ENCODE measurements at regions not wholly inside any gene's neighbourhood (a gene's known extent, or its start where the extent isn't known, plus 50 kb on each side); places are given as distances from the start of the nearest gene placed in this dataset.
"Not testable (repeated sequence)": the region's sequence is repeated elsewhere in the genome, so short reads cannot be mapped to it uniquely, and the experiment has no call there.

DNA sequence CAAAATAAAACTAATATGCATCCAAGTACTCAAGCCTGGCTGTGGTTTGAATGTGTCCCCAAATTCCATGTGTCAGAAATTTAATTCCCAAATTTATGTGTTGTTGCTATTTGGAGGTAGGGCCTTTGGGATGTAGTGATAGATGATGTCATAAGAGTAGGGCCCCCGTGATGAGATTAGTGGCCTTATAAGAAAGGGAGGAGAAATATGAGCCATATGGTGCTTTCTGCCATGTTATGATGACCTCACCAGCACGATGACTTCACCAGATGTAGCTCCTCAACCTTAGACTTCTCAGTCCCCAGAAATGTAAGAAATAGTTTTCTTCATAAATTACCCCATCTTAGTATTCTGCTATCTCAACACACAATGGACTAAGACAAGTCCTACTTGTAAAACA lies 2264.0 kb downstream of the ARAP2 start:
- Histone ChIP-seq H3K27me3 (ENCODE audit: control insufficient read depth, insufficient read depth, low read length) (no peaks in the 10 kb centered on the region), H3K36me3 (ENCODE audit: control insufficient read depth, insufficient read depth, low read length) (no peaks in the 10 kb centered on the region), H3K4me3 (ENCODE audit: low read depth, low read length) (no peak overlapping the region)
- no peak for DNase-seq (ENCODE audit: low read depth)
- TF ChIP-seq, protein P1, sequence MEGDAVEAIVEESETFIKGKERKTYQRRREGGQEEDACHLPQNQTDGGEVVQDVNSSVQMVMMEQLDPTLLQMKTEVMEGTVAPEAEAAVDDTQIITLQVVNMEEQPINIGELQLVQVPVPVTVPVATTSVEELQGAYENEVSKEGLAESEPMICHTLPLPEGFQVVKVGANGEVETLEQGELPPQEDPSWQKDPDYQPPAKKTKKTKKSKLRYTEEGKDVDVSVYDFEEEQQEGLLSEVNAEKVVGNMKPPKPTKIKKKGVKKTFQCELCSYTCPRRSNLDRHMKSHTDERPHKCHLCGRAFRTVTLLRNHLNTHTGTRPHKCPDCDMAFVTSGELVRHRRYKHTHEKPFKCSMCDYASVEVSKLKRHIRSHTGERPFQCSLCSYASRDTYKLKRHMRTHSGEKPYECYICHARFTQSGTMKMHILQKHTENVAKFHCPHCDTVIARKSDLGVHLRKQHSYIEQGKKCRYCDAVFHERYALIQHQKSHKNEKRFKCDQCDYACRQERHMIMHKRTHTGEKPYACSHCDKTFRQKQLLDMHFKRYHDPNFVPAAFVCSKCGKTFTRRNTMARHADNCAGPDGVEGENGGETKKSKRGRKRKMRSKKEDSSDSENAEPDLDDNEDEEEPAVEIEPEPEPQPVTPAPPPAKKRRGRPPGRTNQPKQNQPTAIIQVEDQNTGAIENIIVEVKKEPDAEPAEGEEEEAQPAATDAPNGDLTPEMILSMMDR (IDR thresholded peaks at IDR 0.05; ENCODE audit: insufficient read depth, low read length, poor library complexity, severe bottlenecking) = no peak

DNA sequence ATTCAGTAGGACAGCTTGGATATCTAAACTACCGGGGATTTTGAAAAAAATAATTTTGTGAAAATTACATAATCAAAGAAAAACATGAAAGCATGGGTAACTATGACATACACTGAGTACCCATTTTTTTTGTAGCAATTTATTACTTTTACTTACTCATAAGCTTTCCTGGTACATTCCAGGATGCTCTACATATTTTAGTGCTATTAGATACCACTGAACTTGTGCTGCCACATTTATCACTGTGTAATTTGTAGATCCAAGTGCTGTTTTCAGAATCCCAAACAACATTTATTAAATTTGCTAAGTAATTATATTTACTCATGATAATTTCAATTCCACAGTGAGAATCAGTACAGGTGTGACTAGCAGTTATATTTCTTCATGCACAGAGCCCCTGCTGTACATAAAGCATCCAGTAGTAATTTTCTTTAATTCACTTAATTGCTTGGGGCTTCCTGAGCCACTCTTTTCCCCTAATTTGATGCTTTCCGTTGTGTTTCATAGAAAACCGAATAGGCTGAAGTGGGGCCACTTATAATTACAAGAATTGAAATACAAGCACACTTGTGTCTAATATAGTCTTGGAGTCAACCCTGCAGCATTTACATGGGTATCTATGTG lies 2254.4 kb downstream of the ARAP2 start:
- DNase-seq (ENCODE audit: low read depth) = no peak
- Histone ChIP-seq H3K36me3 (ENCODE audit: control insufficient read depth, insufficient read depth, low read length) (no peaks in the 10 kb centered on the region), H3K4me3 (ENCODE audit: low read depth, low read length) (no peak overlapping the region), H3K27me3 (ENCODE audit: control insufficient read depth, insufficient read depth, low read length) (no peaks in the 10 kb centered on the region)
- TF ChIP-seq, protein P1 (IDR thresholded peaks at IDR 0.05; ENCODE audit: insufficient read depth, low read length, poor library complexity, severe bottlenecking) = no peak

DNA sequence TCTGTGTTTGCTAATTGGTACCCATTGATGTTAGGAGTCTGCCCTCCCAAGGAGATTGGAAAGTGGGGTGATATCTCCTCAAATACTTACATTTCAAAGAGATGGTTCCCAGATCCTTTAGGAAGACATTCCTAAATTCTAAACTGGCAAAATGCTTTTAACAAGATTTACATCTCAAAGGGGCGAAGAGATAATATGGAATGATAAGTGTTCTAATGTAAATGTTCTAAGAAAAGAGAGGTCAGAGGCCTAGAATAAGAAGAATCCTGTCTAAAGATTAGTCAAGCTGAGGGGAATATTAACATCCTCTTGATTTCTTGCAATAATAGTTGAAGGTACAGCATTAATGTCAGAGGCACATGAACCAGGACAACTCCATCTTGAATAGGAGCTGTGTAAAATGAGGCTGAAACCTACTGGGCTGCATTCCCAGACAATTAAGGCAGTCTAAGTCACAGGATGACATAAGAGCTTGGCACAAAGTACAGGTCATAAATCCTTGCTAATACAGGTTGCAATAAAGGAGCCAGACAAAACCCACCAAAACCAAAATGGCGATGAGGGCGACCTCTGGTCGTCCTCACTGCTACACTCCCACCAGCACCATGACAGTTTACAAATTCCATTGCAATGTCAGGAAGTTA lies 2248.1 kb downstream of the ARAP2 start:
- TF ChIP-seq, protein P1 (IDR thresholded peaks at IDR 0.05; ENCODE audit: insufficient read depth, low read length, poor library complexity, severe bottlenecking) = no peak
- peak; percentile 1 for DNase-seq (ENCODE audit: low read depth)

DNA sequence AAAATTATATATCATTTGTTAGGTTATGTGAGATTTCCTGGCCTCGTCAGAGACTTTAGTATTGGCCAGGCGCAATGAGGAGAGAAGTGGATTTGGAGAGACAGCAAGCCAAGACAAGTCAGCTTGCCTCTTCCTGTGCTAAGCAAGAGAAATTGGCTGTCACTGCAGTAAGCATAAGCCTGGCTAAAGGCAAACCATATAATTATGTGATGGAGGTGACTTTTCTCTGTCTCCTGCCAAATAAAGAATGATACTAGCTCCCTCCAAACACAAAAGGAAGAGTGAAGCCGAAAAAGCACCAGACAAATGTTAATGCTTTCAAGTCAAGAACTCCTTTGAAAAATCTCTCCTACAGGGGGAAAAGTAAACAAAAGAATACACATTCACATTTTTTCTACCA lies 2246.0 kb downstream of the ARAP2 start:
- H3K36me3 ChIP-seq (ENCODE audit: control insufficient read depth, insufficient read depth, low read length) = no peaks in the 10 kb centered on the region
- no peak overlapping the region for H3K4me3 ChIP-seq (ENCODE audit: low read depth, low read length)
- TF ChIP-seq, protein P1 (IDR thresholded peaks at IDR 0.05; ENCODE audit: insufficient read depth, low read length, poor library complexity, severe bottlenecking) = no peak
- no peak for DNase-seq (ENCODE audit: low read depth)
- no peaks in the 10 kb centered on the region for H3K27me3 ChIP-seq (ENCODE audit: control insufficient read depth, insufficient read depth, low read length)

More for the DNA sequence above, 2248.1 kb downstream of the ARAP2 start:
- Histone ChIP-seq H3K4me3 (ENCODE audit: low read depth, low read length) (no peak overlapping the region), H3K36me3 (ENCODE audit: control insufficient read depth, insufficient read depth, low read length) (no peaks in the 10 kb centered on the region), H3K27me3 (ENCODE audit: control insufficient read depth, insufficient read depth, low read length) (no peaks in the 10 kb centered on the region)

DNA sequence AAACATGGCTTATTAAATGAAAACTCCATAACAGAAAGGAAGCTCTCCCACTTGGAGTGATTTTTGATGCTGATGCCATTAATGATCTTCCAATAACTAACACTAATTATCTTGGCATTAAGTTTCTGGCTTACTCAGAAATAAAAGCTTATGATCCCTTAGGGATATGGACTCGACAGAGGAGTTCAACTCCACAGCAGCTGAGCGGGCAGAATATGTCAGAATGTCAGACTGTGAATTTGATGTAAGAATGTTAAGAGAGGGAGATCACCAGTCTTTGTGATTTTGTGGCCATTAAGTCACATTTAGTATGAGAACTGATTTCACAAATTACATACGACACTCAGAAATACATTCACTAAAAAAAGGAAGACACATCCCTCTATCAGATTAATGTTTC lies 2244.0 kb downstream of the ARAP2 start:
- no peaks in the 10 kb centered on the region for H3K27me3 ChIP-seq (ENCODE audit: control insufficient read depth, insufficient read depth, low read length)
- DNase-seq (ENCODE audit: low read depth) = no peak
- TF ChIP-seq, protein P1 (IDR thresholded peaks at IDR 0.05; ENCODE audit: insufficient read depth, low read length, poor library complexity, severe bottlenecking) = no peak
- H3K4me3 ChIP-seq (ENCODE audit: low read depth, low read length) = no peak overlapping the region
- no peaks in the 10 kb centered on the region for H3K36me3 ChIP-seq (ENCODE audit: control insufficient read depth, insufficient read depth, low read length)

DNA sequence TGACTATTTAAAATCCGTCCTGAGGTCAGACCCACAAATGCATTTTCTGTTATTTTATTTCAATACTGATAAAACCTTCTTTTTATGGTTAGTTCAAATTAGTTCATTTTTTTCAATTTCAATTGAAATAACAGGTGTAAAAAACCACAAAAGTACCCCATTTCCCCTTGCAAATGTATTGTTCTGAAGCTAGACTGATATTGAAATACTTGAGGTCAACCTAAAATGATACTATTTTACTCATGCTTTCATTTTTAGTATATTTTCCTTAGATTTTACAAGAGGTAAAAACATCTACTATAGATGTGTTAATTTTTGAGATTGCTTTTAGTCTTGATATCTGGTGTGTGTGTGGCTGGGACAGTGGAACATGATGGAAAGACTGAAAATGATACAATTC lies 2237.8 kb downstream of the ARAP2 start:
- H3K27me3 ChIP-seq (ENCODE audit: control insufficient read depth, insufficient read depth, low read length); H3K4me3 ChIP-seq (ENCODE audit: low read depth, low read length); H3K36me3 ChIP-seq (ENCODE audit: control insufficient read depth, insufficient read depth, low read length); DNase-seq (ENCODE audit: low read depth): not testable (repeated sequence)

Measured in kidney epithelial cell (primary cell).